ENCODE measurements at regions not wholly inside any gene's neighbourhood (a gene's known extent, or its start where the extent isn't known, plus 50 kb on each side); places are given as distances from the start of the nearest gene placed in this dataset.

DNA sequence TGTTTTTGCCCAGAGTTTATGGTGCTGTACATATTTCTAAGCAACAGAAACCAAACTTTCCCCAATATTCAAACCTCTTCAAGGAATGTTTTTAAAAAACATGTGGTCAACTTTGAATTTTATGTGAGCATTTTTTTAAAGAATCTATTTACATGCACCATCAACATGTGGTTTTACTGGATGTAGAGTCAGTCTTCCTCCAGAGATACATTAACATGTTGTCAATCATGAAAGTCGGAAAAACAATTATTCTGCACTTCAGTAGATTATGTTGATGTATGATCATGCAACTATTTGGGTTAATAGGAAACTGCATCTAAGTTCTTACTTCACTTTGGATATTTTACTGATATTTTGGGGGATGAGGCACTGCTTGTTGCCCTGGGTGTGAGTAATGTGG lies 208.6 kb downstream of the FOXL1 start:
- DNase-seq = no peak
- no peaks in the 10 kb centered on the region for H3K27me3 ChIP-seq
- no peaks in the 10 kb centered on the region for H3K9me3 ChIP-seq
- H3K27ac ChIP-seq = no peak overlapping the region
- TF ChIP-seq, protein P1, sequence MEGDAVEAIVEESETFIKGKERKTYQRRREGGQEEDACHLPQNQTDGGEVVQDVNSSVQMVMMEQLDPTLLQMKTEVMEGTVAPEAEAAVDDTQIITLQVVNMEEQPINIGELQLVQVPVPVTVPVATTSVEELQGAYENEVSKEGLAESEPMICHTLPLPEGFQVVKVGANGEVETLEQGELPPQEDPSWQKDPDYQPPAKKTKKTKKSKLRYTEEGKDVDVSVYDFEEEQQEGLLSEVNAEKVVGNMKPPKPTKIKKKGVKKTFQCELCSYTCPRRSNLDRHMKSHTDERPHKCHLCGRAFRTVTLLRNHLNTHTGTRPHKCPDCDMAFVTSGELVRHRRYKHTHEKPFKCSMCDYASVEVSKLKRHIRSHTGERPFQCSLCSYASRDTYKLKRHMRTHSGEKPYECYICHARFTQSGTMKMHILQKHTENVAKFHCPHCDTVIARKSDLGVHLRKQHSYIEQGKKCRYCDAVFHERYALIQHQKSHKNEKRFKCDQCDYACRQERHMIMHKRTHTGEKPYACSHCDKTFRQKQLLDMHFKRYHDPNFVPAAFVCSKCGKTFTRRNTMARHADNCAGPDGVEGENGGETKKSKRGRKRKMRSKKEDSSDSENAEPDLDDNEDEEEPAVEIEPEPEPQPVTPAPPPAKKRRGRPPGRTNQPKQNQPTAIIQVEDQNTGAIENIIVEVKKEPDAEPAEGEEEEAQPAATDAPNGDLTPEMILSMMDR (IDR thresholded peaks at IDR 0.05) = no peak
- no peak for TF ChIP-seq POLR2A (IDR thresholded peaks at IDR 0.05)
- H3K36me3 ChIP-seq (ENCODE audit: low read depth, missing control alignments) = no peaks in the 10 kb centered on the region
- 86 to 98% methylated on average over 1 of the region's 1 CpG for WGBS, 2 donors
- intact Hi-C loops (cut with DNase I; ENCODE audit: low total_unique reads) = no loop called here
- H3K4me1 ChIP-seq = no peaks in the 10 kb centered on the region
- H3K4me3 ChIP-seq = no peak overlapping the region

DNA sequence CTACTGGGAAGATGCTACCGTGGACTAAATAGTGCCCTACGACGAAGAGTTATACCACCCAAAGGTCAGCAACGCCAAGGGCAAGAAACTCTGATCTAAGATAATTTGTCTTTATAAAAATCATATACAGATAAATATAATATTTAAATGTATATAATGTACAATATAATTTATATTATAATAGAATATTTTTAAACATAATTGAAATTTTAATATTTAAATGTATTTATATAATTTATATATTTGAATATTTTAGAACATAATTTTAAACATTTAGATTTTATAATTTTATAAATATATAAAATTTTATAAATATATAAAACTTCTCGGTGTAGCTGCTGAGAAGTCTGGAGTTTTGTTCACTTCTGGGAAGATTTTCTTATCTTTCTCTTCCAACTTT lies 209.2 kb downstream of the FOXL1 start:
- H3K27ac ChIP-seq = no peak overlapping the region
- TF ChIP-seq POLR2A (IDR thresholded peaks at IDR 0.05) = no peak
- TF ChIP-seq, protein P1 (IDR thresholded peaks at IDR 0.05) = no peak
- H3K4me3 ChIP-seq = no peak overlapping the region
- no peak for DNase-seq
- no peaks in the 10 kb centered on the region for H3K4me1 ChIP-seq
- H3K36me3 ChIP-seq (ENCODE audit: low read depth, missing control alignments) = no peaks in the 10 kb centered on the region
- intact Hi-C loops (cut with DNase I; ENCODE audit: low total_unique reads) = no loop called here
- WGBS, 2 donors = 76 to 87% methylated on average over 5 of the region's 5 CpGs
- H3K27me3 ChIP-seq = no peaks in the 10 kb centered on the region
- H3K9me3 ChIP-seq = no peaks in the 10 kb centered on the region

DNA sequence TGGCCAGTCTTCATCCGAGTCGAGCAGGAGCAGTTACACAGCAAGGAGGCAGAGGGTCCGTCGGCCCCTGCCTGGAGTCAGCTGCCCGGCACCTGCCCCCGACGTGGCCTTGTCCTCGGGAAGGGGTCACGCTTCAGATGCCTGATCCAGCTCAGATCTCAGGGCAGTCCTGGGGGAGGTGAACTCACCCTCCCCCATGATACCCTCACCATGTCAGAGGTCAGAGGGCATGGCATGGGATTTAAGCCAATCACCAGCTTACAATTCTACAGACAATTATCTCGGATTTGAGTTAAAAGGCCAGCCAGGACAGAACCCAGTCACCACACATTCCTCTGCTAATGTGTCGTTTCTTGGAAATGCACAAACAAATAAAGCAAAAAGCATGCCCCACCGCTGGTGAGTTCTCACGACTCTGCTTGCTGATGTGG lies 211.3 kb downstream of the FOXL1 start:
- Histone ChIP-seq H3K27me3 (no peaks in the 10 kb centered on the region), H3K4me3 (no peak overlapping the region), H3K9me3 (no peaks in the 10 kb centered on the region), H3K27ac (no peak overlapping the region), H3K4me1 (no peaks in the 10 kb centered on the region), H3K36me3 (ENCODE audit: low read depth, missing control alignments) (no peaks in the 10 kb centered on the region)
- TF ChIP-seq, protein P1 (IDR thresholded peaks at IDR 0.05) = no peak
- TF ChIP-seq POLR2A (IDR thresholded peaks at IDR 0.05) = no peak
- intact Hi-C loops (cut with DNase I; ENCODE audit: low total_unique reads) = no loop called here
- whole genome bisulfite sequencing, 2 donors = 63 to 67% methylated on average over 12 to 13 of the region's 13 CpGs
- DNase-seq = no peak

DNA sequence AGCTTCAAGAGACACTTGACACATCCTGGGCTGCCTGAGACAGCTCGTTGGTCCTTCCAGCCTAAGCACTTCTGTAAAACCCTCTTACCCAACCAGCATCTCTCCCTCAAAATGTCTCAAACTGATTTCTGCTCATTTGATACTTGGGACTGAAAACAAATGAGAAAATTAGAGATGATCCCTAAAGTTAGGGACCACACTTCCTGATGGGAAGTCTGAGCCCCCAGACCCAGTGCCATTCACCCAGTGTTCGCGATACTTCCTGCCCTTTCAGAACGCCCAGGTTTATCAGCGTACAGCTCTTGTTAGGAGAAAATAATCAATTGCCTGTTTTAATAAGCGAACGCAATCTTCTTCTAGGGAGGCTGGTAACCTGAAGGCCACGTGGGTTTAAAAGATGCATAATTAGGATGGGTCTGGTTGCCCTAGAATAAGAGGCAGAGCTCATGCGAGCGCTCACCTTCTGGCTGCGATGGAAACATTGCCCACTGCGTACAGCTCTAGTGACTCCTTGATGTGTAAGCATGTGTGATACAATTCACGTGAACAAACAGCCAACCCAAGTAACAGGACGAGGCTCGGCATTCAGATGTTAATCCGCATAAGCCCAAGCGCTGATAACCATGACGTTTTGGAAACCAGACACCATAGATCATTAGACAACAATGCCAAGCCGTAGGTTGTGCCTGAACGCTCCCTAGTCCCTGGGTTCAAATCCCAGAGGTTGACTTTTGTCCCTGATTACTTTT lies 213.1 kb downstream of the FOXL1 start:
- no peak for DNase-seq
- WGBS, 2 donors = 53 to 57% methylated on average over 20 of the region's 20 CpGs
- Histone ChIP-seq H3K27me3 (no peaks in the 10 kb centered on the region), H3K4me1 (no peaks in the 10 kb centered on the region), H3K36me3 (ENCODE audit: low read depth, missing control alignments) (no peaks in the 10 kb centered on the region), H3K27ac (no peak overlapping the region), H3K9me3 (no peaks in the 10 kb centered on the region), H3K4me3 (no peak overlapping the region)
- intact Hi-C loops (cut with DNase I; ENCODE audit: low total_unique reads) = no loop called here
- TF ChIP-seq, protein P1 (IDR thresholded peaks at IDR 0.05) = no peak
- TF ChIP-seq POLR2A (IDR thresholded peaks at IDR 0.05) = no peak
